Activated CD8-positive, alpha-beta T cell treated with anti-CD3 and anti-CD28 coated beads, Interleukin-2, amount 10 ng/mL, durations not matched to agents 7 days and 5 days (primary cell): ENCODE measurements at regions not wholly inside any gene's neighbourhood (a gene's known extent, or its start where the extent isn't known, plus 50 kb on each side); places are given as distances from the start of the nearest gene placed in this dataset.
A peak's percentile ranks its signal among the peaks of the same experiment; 100 is the strongest.

Source experiments
- ATAC-seq: fragments of 150-1000 bp; cut with Tn5 transposase; one replicate; pipeline ENCODE4 v1.10.0; 2021; ENCODE audit warnings: moderate library complexity
- CTCF ChIA-PET: fragments of 350-600 bp; sonication (Branson Sonifier 250); formaldehyde crosslinking; loops from one replicate; lab custom pipeline; 2021; ENCODE audit warnings: antibody characterized with exemption; lab: Charles Lee
- POLR2A ChIA-PET: fragments of 350-600 bp; sonication (Branson Sonifier 250); formaldehyde crosslinking; loops from one replicate; lab custom pipeline; 2021; ENCODE audit warnings: antibody characterized with exemption; lab: Charles Lee
- DNase-seq: peaks from one replicate; pipeline ENCODE4 v3.0.0-alpha.2; 2020
- H3K27ac Mint-ChIP-seq: one replicate; pipeline ENCODE4 v1.8.0; 2021; ENCODE audit warnings: mild to moderate bottlenecking, mixed read lengths
- H3K27me3 Mint-ChIP-seq: one replicate; pipeline ENCODE4 v1.8.0; 2021; ENCODE audit warnings: low read depth, mixed read lengths
- H3K36me3 Mint-ChIP-seq: one replicate; pipeline ENCODE4 v1.8.0; 2021; ENCODE audit warnings: low read depth, mixed read lengths
- H3K4me1 Mint-ChIP-seq: one replicate; pipeline ENCODE4 v1.8.0; 2021; ENCODE audit warnings: low read depth, mixed read lengths
- H3K4me3 Mint-ChIP-seq: one replicate; pipeline ENCODE4 v1.8.0; 2021; ENCODE audit warnings: mild to moderate bottlenecking, mixed read lengths
- H3K9me3 Mint-ChIP-seq: one replicate; pipeline ENCODE4 v1.8.0; 2022; ENCODE audit warnings: mixed read lengths; ENCODE audit not compliant: insufficient read depth

DNA sequence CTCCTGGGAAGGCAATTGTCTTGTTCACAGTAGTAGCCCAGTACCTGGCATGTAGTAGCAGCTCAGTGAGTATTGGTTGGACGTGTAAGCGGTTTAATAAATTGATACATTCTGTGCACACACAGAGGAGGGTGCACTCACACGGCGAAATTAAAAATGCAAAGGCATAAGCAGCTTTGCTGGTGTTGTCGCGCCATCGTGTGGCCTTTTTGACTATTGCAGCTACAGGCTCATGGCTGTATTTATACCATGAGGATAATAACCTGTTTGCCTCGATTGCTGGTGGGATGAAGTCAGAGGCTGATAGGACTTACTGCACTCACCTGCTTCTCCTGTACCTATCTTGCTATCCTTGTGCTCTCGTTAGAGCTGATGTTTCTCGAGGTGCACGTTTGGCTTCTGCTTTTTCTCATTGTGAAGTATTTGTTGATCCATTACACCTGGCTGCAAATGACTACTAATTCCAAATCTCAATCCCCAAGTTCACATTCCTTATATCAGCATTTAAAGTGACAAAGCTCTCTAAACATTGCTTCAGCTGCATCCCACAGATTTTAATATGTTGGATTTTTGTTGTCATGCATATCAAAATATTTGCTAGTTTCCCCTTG is 61.5 kb downstream of the TBXT start:
- H3K27me3 Mint-ChIP-seq = peaks cover 39% of the 10 kb centered on the region
- DNase-seq (peak; percentile 80), ATAC-seq (peak; percentile 76)
- H3K4me1 Mint-ChIP-seq = peaks cover 2% of the 10 kb centered on the region
- no peak overlapping the region for H3K27ac Mint-ChIP-seq
- H3K4me3 Mint-ChIP-seq = no peak overlapping the region
- no peaks in the 10 kb centered on the region for H3K36me3 Mint-ChIP-seq
- ChIA-PET POLR2A (no interaction called here), CTCF (interaction anchor here (0.6 to 1.7 kb wide), 13 partner anchors 9 to 666 kb away, joined by 3 to 21 read pairs (median 5); no protein-coding TSS in a partner anchor)
- H3K9me3 Mint-ChIP-seq = no peaks in the 10 kb centered on the region

DNA sequence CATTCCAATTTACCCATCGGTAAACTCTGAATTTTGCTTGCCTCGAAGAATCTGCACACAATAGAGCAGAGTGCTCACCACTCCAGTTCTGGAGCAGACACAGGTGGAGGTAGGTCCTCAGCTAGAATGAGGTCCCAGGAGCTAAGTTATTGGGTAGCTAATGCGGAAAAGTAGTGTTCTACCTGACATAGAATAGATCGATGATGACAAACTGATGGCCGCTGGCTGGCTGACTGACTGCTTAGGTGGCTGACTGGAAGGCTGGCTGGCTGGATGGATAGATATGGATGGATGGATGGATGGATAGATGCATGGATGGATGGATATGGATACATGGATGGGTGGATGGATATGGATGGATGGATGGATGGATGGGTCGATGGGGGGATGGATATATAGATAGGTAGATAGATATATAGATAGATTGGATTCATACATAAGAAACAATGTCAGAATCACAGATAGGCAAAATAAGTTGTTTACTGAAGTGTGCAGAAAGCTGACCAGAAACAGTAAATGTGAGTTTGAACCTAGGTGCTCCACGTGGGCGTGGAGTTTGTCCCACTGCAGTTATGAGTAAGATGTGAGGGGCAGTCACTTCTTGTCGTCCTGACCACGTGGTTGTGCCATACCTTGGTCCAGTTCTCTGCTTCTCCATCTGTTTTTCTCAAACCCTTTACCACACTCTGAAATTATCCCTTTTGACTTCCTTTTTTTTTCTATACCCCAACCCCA is 62.1 kb downstream of the TBXT start:
- Mint-ChIP-seq H3K4me1 (peaks cover 2% of the 10 kb centered on the region), H3K9me3 (no peaks in the 10 kb centered on the region), H3K4me3 (no peak overlapping the region), H3K27me3 (peaks cover 39% of the 10 kb centered on the region), H3K27ac (no peak overlapping the region), H3K36me3 (no peaks in the 10 kb centered on the region)
- POLR2A ChIA-PET = no interaction called here
- CTCF ChIA-PET = interaction anchor here (0.6 to 1.7 kb wide), 12 partner anchors 9 to 665 kb away, joined by 3 to 21 read pairs (median 5); no protein-coding TSS in a partner anchor
- no peak for DNase-seq
- ATAC-seq = no peak

DNA sequence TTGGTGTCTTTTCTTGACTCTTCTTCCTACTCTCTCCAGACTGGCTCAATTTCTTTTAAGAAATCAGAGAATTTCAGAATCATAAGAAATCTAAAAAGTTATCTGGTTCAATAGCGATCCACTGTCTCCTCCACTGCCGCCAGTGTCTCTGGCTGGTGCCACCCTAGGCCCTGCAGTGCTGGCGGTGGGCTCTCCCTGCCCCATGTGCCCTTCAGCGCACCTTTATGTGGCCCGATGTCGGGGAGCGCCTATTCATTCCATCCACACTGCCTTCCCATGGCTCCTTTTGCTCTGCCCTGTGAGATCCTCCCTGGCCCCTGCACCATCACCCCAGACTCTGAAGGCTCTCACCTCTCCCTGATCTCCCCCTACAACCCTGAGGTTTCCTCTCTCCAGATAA is 62.8 kb downstream of the TBXT start:
- ChIA-PET CTCF (no interaction called here), POLR2A (no interaction called here)
- Mint-ChIP-seq H3K9me3 (no peaks in the 10 kb centered on the region), H3K4me3 (no peak overlapping the region), H3K27ac (no peak overlapping the region), H3K4me1 (peaks cover 2% of the 10 kb centered on the region), H3K27me3 (peaks cover 34% of the 10 kb centered on the region), H3K36me3 (no peaks in the 10 kb centered on the region)
- DNase-seq (no peak), ATAC-seq (no peak)

DNA sequence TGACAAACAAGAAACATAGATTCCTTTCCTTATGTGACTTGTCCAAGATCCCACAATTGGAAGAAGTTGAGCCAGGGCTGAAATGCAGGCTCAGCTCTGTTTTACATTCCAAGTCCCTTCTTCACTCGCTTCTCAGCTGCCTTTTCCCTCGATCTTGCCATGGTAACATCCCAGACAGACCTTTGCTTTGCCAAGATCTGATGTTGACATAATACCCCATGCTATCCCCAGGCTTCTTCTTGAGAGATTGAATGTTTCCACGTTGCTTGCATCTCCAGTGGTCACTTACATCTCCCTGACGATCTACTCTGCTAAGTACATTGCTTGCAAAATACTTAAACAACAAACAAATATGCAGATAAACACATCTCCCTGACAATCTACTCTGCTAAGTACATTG is 63.5 kb downstream of the TBXT start:
- DNase-seq = no peak
- Mint-ChIP-seq H3K27me3 (peaks cover 32% of the 10 kb centered on the region), H3K36me3 (no peaks in the 10 kb centered on the region), H3K4me3 (no peak overlapping the region), H3K27ac (no peak overlapping the region), H3K4me1 (peaks cover 2% of the 10 kb centered on the region), H3K9me3 (no peaks in the 10 kb centered on the region)
- POLR2A ChIA-PET = no interaction called here
- CTCF ChIA-PET = interaction anchor here (1.7 to 1.8 kb wide), 2 partner anchors 215 to 219 kb away, joined by 4 read pairs; no protein-coding TSS in a partner anchor
- no peak for ATAC-seq

DNA sequence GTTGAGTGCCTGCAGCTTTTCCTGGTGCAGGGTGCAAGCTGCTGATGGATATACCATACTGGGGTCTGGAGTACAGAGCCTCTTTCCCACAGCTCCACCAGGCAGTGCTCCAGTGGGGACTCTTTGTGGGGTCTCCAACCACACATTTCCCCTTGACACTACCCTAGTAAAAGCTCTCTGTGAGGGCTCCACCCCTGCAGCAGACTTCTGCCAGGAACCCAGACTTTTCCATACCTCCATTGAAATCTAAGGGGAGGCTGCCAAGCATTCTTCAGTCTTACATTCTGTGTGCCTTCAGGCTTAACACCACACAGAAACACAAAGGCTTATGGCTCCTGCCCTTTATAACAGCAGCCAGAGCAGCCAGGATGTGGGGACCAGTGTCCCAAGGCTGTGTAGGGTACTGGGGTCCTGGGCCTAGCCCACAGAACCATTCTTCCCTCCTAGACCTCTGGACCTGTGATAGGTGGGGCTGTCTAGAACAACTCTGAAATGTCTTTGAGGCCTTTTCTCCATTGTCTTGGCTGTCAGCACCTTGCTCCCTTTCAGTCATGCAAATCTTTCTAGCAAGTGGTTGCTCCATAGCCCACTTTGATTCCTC is 65.7 kb downstream of the TBXT start:
- DNase-seq (no peak), ATAC-seq (no peak)
- peaks cover 30% of the 10 kb centered on the region for H3K27me3 Mint-ChIP-seq
- no peak overlapping the region for H3K27ac Mint-ChIP-seq
- H3K9me3 Mint-ChIP-seq = no peaks in the 10 kb centered on the region
- H3K4me1 Mint-ChIP-seq = peaks cover 4% of the 10 kb centered on the region
- H3K4me3 Mint-ChIP-seq = no peak overlapping the region
- ChIA-PET POLR2A (interaction anchor here (1.0 kb wide), 1 partner anchor 68 kb away, joined by 3 read pairs; no protein-coding TSS in a partner anchor), CTCF (interaction anchor here (7.6 kb wide), 1 partner anchor 217 kb away, joined by 39 read pairs; no protein-coding TSS in a partner anchor)
- H3K36me3 Mint-ChIP-seq = no peaks in the 10 kb centered on the region

DNA sequence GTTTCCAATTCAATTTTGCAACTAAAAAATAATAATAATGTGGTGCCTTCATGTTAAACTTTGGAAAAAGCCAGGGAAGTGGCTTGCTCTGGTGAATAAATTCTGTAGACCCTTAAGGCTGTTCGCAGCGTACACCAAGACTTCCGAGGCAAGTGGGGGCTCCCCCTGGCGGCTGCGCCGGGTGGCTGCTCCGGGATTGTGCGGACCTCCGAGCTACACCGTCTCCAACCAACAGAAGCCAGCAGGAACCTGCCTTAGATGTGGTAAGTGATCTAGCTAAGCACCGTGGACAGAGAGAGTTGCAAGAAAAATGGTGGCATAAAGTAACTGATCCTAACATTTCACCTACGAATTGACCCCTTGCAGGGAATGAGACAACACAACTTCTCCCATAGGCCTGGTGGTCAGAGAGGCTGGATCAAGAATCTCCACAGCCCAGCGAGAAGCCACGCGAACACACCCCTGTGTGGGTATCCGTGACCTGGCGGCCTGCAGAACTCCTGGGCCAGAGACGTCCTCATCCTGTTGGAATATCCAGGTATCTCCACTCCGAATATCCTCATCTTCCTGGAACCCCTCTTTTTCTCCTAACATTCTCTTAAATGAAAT is 69.6 kb downstream of the TBXT start:
- CTCF ChIA-PET = interaction anchor here (1.5 to 7.6 kb wide), 3 partner anchors 8 to 213 kb away, joined by 4 to 39 read pairs (median 15); no protein-coding TSS in a partner anchor
- Mint-ChIP-seq H3K9me3 (no peaks in the 10 kb centered on the region), H3K36me3 (no peaks in the 10 kb centered on the region), H3K27ac (no peak overlapping the region), H3K4me1 (peaks cover 2% of the 10 kb centered on the region), H3K27me3 (peaks cover 36% of the 10 kb centered on the region), H3K4me3 (peak overlapping the region; percentile 20)
- ATAC-seq (peak; percentile 90), DNase-seq (peak; percentile 72)
- POLR2A ChIA-PET = no interaction called here

DNA sequence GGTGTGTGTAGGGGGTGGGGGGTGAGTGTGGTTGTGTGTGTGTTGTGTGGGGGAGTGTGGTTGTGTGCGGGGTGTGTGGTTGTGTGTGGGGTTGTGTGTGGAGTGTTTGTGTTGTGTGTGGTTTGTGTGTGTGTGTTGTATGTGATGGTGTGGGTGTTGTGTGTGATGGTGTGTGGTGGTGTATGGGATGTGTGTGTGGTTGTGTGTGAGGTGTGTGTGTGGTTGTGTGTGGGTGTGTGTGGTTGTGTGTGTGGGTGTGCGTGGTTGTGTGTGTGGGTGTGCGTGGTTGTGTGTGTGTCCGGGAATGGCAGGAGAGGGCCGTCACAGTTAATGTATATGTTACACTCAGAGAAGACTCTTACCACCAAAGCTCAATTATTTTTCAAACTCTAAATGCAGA is 79.8 kb downstream of the TBXT start:
- ATAC-seq (no peak), DNase-seq (no peak)
- ChIA-PET POLR2A (no interaction called here), CTCF (interaction anchor here (1.2 kb wide), 1 partner anchor 11 kb away, joined by 4 read pairs; no protein-coding TSS in a partner anchor)
- Mint-ChIP-seq H3K9me3 (no peaks in the 10 kb centered on the region), H3K27ac (no peak overlapping the region), H3K27me3 (peaks cover 6% of the 10 kb centered on the region), H3K4me1 (no peaks in the 10 kb centered on the region), H3K36me3 (no peaks in the 10 kb centered on the region), H3K4me3 (no peak overlapping the region)

DNA sequence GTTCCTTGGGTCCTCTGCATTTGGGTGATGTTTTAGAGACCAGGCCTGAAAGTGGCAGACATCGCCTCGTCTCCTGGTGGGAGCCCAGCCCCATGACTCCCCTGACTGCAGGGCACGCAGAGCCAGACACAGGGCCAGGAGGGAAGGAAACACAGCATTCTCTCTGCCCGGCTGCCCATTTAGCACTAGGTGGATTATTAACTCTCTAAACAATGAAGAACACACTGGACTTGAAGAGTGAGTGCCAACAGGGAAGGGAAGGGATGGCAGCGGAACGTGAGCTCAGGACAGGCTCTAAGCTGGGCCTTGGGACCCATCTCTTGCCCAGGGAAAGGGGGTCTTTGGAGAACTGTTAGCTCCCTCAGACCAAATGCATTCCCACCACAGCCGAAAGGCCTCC is 80.4 kb downstream of the TBXT start:
- ATAC-seq (no peak), DNase-seq (no peak)
- no peaks in the 10 kb centered on the region for H3K36me3 Mint-ChIP-seq
- ChIA-PET CTCF (interaction anchor here (1.2 kb wide), 1 partner anchor 11 kb away, joined by 4 read pairs; no protein-coding TSS in a partner anchor), POLR2A (no interaction called here)
- H3K9me3 Mint-ChIP-seq = no peaks in the 10 kb centered on the region
- H3K4me3 Mint-ChIP-seq = no peak overlapping the region
- no peaks in the 10 kb centered on the region for H3K4me1 Mint-ChIP-seq
- H3K27ac Mint-ChIP-seq = no peak overlapping the region
- peaks cover 5% of the 10 kb centered on the region for H3K27me3 Mint-ChIP-seq

DNA sequence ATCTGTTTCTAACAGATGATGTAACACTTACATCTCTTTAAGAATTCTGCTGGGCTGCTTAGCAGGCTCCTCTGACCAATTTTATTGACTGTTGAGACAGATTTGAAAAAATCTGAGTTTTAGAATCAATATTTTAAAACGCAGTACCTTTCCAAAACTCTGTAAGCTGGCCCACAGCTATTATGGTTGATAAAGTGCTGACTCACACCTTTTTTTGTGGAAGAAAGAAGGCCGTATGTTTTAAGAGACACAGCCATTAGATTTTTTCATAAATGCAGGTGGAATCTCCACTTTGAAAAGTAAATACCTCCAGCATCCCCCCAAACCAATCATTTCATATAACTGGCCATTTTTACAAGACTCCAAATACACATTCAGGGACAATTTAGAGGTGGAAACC is 82.2 kb downstream of the TBXT start:
- ChIA-PET POLR2A (no interaction called here), CTCF (no interaction called here)
- ATAC-seq = no peak
- DNase-seq = no peak
- Mint-ChIP-seq H3K36me3 (no peaks in the 10 kb centered on the region), H3K9me3 (no peaks in the 10 kb centered on the region), H3K27me3 (peaks cover 7% of the 10 kb centered on the region), H3K27ac (no peak overlapping the region), H3K4me3 (no peak overlapping the region), H3K4me1 (no peaks in the 10 kb centered on the region)

DNA sequence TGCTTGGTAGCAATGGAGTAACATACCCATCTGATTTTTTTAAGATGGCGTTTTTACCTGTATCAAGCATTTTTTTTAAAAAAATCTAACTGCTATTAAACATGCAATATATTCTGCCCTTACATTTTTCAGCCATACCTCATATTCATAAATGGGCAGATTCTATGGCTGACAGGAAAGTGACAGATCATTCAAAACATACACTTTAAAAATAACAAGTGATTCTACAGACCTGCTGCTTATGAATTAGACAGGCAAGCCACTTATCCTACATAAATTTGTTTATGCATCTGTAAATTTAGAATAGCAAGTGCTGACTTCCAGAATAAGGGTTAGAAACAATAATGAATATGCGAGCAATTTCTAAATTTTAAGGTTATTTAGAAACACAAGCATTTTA is 82.7 kb downstream of the TBXT start:
- H3K36me3 Mint-ChIP-seq = no peaks in the 10 kb centered on the region
- no peak for DNase-seq
- ATAC-seq = no peak
- H3K27ac Mint-ChIP-seq = no peak overlapping the region
- POLR2A ChIA-PET = no interaction called here
- no peaks in the 10 kb centered on the region for H3K4me1 Mint-ChIP-seq
- peaks cover 8% of the 10 kb centered on the region for H3K27me3 Mint-ChIP-seq
- no peaks in the 10 kb centered on the region for H3K9me3 Mint-ChIP-seq
- CTCF ChIA-PET = no interaction called here
- no peak overlapping the region for H3K4me3 Mint-ChIP-seq

DNA sequence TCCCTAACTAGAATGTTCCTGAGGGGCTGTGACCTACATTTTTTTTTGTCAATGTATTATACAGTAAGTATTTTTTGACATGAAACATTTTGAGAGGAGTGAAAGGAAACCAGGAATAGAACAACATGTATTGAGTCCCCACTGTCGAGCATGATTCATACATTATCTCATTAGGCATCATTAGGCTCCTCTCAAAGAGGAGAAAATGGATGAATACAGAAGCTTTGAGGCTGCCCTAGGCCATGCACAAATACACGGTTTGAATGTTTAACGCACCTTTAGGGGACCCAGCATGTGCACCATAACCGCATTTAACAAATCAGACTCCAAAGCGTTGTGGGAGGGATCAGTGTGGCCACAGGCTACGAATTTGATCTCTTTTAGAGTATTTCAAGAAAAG is 87.8 kb downstream of the TBXT start:
- ChIA-PET POLR2A (no interaction called here), CTCF (no interaction called here)
- Mint-ChIP-seq H3K9me3 (no peaks in the 10 kb centered on the region), H3K4me1 (no peaks in the 10 kb centered on the region), H3K27ac (no peak overlapping the region), H3K4me3 (no peak overlapping the region), H3K27me3 (peaks cover 12% of the 10 kb centered on the region), H3K36me3 (no peaks in the 10 kb centered on the region)
- no peak for DNase-seq
- no peak for ATAC-seq
